Cardiac muscle cell (in vitro differentiated cells and primary cell): ENCODE measurements at regions not wholly inside any gene's neighbourhood (a gene's known extent, or its start where the extent isn't known, plus 50 kb on each side); places are given as distances from the start of the nearest gene placed in this dataset.

Experiments
- DNase-seq, 2 donors: peaks; one replicate each; pipeline versions ENCODE4 v3.0.0 to v3.0.0-alpha.2; 2010 to 2017; ENCODE audit warnings: low read depth in 1 of 2, low spot score in 1 of 2
- H3K27ac ChIP-seq: fragments of 200-600 bp; sonication (generic); 2 replicates; pipeline ENCODE4 v1.5.1; 2016
- H3K27me3 ChIP-seq: fragments of 200-600 bp; sonication (generic); 2 replicates; pipeline ENCODE4 v1.6.0; 2016; ENCODE audit warnings: control low read depth
- H3K36me3 ChIP-seq: fragments of 200-600 bp; sonication (generic); 2 replicates; pipeline ENCODE4 v1.5.1; 2016; ENCODE audit warnings: control low read depth
- H3K4me1 ChIP-seq: fragments of 200-600 bp; sonication (generic); 2 replicates; pipeline ENCODE4 v1.8.1; 2017; ENCODE audit warnings: low read depth, mild to moderate bottlenecking, mixed run types
- H3K4me3 ChIP-seq: fragments of 200-600 bp; sonication (generic); 2 replicates; pipeline ENCODE4 v1.5.1; 2016; ENCODE audit warnings: mild to moderate bottlenecking
- H3K9me3 ChIP-seq: fragments of 200-600 bp; sonication (generic); 2 replicates; pipeline ENCODE4 v1.5.1; 2017; ENCODE audit warnings: low read depth, mild to moderate bottlenecking, control low read depth
- TF ChIP-seq, protein P1 (sequence below): IDR thresholded peaks from 2 replicates; pipeline ENCODE4 v1.5.1; 2012; ENCODE audit warnings: low read depth, mild to moderate bottlenecking, low read length

DNA sequence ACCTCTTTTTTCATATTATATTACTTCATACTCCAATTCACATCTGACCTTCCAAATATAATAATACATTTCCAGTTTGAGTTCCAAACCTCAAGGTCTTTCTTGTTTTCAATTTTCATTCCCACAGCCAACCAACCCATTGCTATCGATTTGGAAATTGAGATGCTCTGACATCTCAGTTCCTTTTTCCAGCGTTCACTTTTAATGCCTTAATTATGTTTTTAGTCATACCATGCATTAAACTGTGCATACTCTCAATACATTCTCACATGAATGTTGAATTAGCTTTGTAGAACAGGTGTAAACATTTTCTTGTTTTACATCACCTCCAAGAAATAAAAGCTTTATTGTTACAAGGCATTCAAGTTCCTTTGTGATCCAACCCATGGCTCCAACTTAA is 294.2 kb upstream of the ANO3 start:
- Histone ChIP-seq H3K27me3 (peaks cover 80% of the 10 kb centered on the region), H3K4me3 (no peak overlapping the region), H3K9me3 (no peaks in the 10 kb centered on the region), H3K36me3 (no peaks in the 10 kb centered on the region), H3K4me1 (no peaks in the 10 kb centered on the region), H3K27ac (no peak overlapping the region)
- DNase-seq: no peak
- TF ChIP-seq, protein P1, sequence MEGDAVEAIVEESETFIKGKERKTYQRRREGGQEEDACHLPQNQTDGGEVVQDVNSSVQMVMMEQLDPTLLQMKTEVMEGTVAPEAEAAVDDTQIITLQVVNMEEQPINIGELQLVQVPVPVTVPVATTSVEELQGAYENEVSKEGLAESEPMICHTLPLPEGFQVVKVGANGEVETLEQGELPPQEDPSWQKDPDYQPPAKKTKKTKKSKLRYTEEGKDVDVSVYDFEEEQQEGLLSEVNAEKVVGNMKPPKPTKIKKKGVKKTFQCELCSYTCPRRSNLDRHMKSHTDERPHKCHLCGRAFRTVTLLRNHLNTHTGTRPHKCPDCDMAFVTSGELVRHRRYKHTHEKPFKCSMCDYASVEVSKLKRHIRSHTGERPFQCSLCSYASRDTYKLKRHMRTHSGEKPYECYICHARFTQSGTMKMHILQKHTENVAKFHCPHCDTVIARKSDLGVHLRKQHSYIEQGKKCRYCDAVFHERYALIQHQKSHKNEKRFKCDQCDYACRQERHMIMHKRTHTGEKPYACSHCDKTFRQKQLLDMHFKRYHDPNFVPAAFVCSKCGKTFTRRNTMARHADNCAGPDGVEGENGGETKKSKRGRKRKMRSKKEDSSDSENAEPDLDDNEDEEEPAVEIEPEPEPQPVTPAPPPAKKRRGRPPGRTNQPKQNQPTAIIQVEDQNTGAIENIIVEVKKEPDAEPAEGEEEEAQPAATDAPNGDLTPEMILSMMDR: no peak

DNA sequence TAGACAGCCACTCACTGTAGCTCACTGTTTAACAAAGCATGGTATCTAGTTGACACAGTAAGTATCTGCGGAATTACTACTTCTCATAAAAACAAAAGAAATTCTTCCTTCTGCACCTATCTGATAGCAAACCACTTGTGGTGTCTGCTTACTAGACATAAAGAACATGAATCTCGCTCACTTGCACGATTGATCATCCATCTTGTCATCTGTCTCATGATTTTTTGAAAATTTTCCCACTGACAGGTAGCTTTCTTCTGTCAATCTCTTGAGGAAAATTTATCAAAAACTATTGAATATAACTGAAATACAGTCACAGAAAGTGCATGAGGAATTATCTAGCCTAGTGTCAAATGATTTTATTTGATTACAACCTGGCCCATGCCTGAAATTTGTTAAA is 291.6 kb upstream of the ANO3 start:
- DNase-seq: no peak
- Histone ChIP-seq H3K27me3 (peaks cover 90% of the 10 kb centered on the region), H3K9me3 (no peaks in the 10 kb centered on the region), H3K36me3 (no peaks in the 10 kb centered on the region), H3K27ac (no peak overlapping the region), H3K4me3 (no peak overlapping the region), H3K4me1 (no peaks in the 10 kb centered on the region)
- TF ChIP-seq, protein P1: no peak

DNA sequence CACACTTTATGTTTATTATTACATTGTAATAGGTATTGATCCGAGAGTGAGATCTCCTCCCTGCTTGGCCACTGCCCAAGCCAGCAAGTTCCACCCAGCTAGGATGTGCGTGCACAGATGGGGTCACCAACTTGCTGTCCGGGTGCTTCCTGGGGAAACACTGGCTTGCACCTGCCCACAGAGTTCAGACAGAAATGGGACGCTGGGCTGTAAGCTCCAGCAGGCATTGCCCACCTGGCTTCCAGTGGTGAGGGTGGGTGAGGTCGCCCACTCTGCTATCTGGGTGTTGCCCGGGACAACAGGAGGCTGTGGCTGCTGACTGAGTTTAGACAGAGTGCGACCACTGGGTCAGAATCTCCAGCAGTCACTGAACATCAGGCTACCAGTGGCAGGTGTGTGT is 289.8 kb upstream of the ANO3 start:
- Histone ChIP-seq H3K4me3 (no peak overlapping the region), H3K36me3 (no peaks in the 10 kb centered on the region), H3K9me3 (no peaks in the 10 kb centered on the region), H3K27ac (no peak overlapping the region), H3K27me3 (peaks cover 85% of the 10 kb centered on the region), H3K4me1 (no peaks in the 10 kb centered on the region)
- TF ChIP-seq, protein P1: no peak
- DNase-seq: no peak

DNA sequence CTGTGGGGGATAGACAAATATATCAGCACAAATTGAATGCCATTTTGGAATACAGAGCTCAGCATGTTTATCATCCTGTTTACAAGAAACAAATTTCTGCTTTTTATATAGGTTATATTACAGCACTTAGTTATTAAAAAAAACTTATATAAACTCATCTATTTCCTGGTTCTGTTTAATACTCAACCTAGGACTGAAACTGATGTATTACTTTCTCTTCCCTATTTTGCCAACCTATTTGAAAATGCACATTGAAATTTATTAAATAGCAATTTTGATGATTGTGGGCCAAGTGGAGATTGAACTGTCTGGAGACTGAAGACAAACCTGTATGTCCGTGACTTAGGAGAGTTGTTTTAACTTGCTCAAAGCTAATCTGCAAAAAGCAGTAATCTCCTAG is 288.3 kb upstream of the ANO3 start:
- no peak for DNase-seq
- Histone ChIP-seq H3K9me3 (no peaks in the 10 kb centered on the region), H3K36me3 (no peaks in the 10 kb centered on the region), H3K4me3 (no peak overlapping the region), H3K27ac (no peak overlapping the region), H3K27me3 (peaks cover 88% of the 10 kb centered on the region), H3K4me1 (no peaks in the 10 kb centered on the region)
- TF ChIP-seq, protein P1: no peak

DNA sequence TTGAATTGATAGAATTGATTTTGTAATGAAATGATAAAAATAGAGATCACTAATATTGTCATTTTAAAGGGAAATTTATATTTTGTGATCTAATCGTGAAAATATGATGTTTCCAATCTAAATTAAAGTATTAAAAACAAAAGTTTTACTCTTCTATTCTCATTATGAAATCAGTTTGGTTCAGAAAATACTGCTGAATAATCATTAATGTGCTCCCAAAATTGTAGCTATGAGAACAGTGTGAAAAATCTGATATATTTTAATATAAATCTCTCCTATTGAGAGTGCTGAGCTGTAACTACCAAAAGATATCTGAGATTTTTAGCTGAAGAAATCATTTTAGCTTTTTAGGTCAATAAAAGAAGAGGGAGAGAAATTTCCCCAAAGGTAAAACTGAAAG is 287.5 kb upstream of the ANO3 start:
- Histone ChIP-seq H3K36me3 (no peaks in the 10 kb centered on the region), H3K4me1 (no peaks in the 10 kb centered on the region), H3K27me3 (peaks cover 87% of the 10 kb centered on the region), H3K27ac (no peak overlapping the region), H3K9me3 (no peaks in the 10 kb centered on the region), H3K4me3 (no peak overlapping the region)
- TF ChIP-seq, protein P1: no peak
- no peak for DNase-seq

DNA sequence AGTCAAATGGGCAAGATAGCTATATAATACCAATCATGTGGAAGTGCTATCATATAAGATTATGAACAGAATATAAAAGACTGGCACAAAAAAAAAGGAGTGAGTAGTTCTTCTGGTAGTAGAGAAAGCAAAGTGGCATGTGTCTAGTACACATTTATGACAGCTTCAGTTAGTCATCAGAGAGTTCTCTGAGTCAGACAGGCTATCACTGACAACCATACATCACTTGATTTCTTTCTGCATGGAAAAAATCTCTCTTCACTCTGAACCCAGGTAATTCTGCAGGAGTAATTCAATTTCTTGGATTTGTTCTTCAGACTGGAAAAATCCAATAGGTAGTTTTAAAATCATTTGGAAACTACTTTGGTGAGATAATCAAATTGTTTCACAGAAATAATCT is 286.8 kb upstream of the ANO3 start:
- Histone ChIP-seq H3K27me3 (peaks cover 87% of the 10 kb centered on the region), H3K36me3 (no peaks in the 10 kb centered on the region), H3K4me3 (no peak overlapping the region), H3K4me1 (no peaks in the 10 kb centered on the region), H3K9me3 (no peaks in the 10 kb centered on the region), H3K27ac (no peak overlapping the region)
- TF ChIP-seq, protein P1: no peak
- no peak for DNase-seq
